GM23248 (cell line): ENCODE measurements at regions not wholly inside any gene's neighbourhood (a gene's known extent, or its start where the extent isn't known, plus 50 kb on each side); places are given as distances from the start of the nearest gene placed in this dataset.

ENCODE experiments used
- EZH2 ChIP-seq: fragments of 200-600 bp; sonication (generic); IDR thresholded peaks from 2 replicates; pipeline ENCODE4 v1.6.1; 2018; ENCODE audit warnings: antibody characterized with exemption, mild to moderate bottlenecking; ENCODE audit not compliant: insufficient read depth, poor library complexity, severe bottlenecking
- EZH2phosphoT487 ChIP-seq: fragments of 200-600 bp; sonication (generic); IDR thresholded peaks from 2 replicates; pipeline ENCODE4 v1.6.1; 2018; ENCODE audit warnings: antibody characterized with exemption, moderate library complexity, mild to moderate bottlenecking, low read depth; ENCODE audit not compliant: insufficient read depth

DNA sequence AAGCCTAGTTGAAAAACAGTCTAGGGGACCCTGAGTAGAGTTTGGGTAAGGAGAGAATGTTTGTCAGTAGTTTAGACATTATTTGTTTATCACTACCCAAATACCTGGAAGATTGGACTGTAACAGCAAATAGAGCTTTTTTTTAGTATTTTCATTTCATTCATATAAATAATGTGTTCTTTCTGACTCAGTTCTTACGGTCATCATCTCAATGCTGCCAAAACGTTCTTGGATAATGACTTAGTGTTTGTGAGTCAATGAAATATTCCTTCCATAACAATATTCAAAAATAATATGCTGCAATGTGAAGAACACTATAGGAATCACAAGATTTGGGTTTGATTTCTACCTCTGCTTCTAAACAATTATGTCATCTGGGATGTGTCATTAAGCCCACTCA lies 400.0 kb upstream of the PKN2 start:
- TF ChIP-seq EZH2 (no peak), EZH2phosphoT487 (no peak)
